Hepatocyte (in vitro differentiated cells): ENCODE measurements at regions not wholly inside any gene's neighbourhood (a gene's known extent, or its start where the extent isn't known, plus 50 kb on each side); places are given as distances from the start of the nearest gene placed in this dataset.

Experiments
- DNase-seq: peaks from one replicate; pipeline ENCODE4 v3.0.0-alpha.2; 2016; ENCODE audit warnings: low spot score
- H2AFZ ChIP-seq: fragments of 200-600 bp; sonication (generic); 2 replicates; pipeline ENCODE4 v1.6.0; 2016; ENCODE audit warnings: antibody characterized with exemption, mild to moderate bottlenecking
- H3K27ac ChIP-seq: fragments of 200-600 bp; sonication (generic); 2 replicates; pipeline ENCODE4 v1.5.1; 2016; ENCODE audit warnings: mild to moderate bottlenecking
- H3K27me3 ChIP-seq: fragments of 200-600 bp; sonication (generic); 2 replicates; pipeline ENCODE4 v1.6.1; 2016
- H3K36me3 ChIP-seq: fragments of 200-600 bp; sonication (generic); replicated peaks from 2 replicates; pipeline ENCODE4 v1.5.1; 2016; ENCODE audit warnings: low read depth; ENCODE audit not compliant: insufficient read depth
- H3K4me1 ChIP-seq: fragments of 200-600 bp; sonication (generic); 2 replicates; pipeline ENCODE4 v1.5.1; 2016; ENCODE audit warnings: mild to moderate bottlenecking, moderate library complexity; ENCODE audit not compliant: insufficient read depth
- H3K4me2 ChIP-seq: fragments of 200-600 bp; sonication (generic); 2 replicates; pipeline ENCODE4 v1.6.0; 2016
- H3K4me3 ChIP-seq: fragments of 200-600 bp; sonication (generic); 2 replicates; pipeline ENCODE4 v1.5.1; 2016; ENCODE audit warnings: mild to moderate bottlenecking
- H3K79me2 ChIP-seq: fragments of 200-600 bp; sonication (generic); 2 replicates; pipeline ENCODE4 v1.6.0; 2017; ENCODE audit warnings: mild to moderate bottlenecking
- H3K9me2 ChIP-seq: fragments of 200-600 bp; sonication (generic); replicated peaks from 2 replicates; pipeline ENCODE4 v1.6.0; 2017; ENCODE audit warnings: mild to moderate bottlenecking; ENCODE audit not compliant: insufficient read depth
- H3K9me3 ChIP-seq: fragments of 200-600 bp; sonication (generic); 2 replicates; pipeline ENCODE4 v1.5.1; 2016; ENCODE audit warnings: low read depth, mild to moderate bottlenecking
- H4K20me1 ChIP-seq: fragments of 200-600 bp; sonication (generic); 2 replicates; pipeline ENCODE4 v1.6.0; 2016; ENCODE audit warnings: mild to moderate bottlenecking; ENCODE audit not compliant: insufficient read depth, poor library complexity, severe bottlenecking
- EZH2 ChIP-seq: fragments of 200-600 bp; sonication (generic); IDR thresholded peaks from 2 replicates; pipeline ENCODE4 v1.6.1; 2016; ENCODE audit warnings: antibody characterized with exemption, mild to moderate bottlenecking, borderline replicate concordance
- EZH2phosphoT487 ChIP-seq: fragments of 200-600 bp; sonication (generic); IDR thresholded peaks from one replicate; pipeline ENCODE4 v1.6.1; 2018; ENCODE audit warnings: antibody characterized with exemption, mild to moderate bottlenecking, low read depth, moderate library complexity; ENCODE audit not compliant: unreplicated experiment, severe bottlenecking
- WGBS: methylation state at CpG from one replicate; pipeline ENCODE4 v1.1.6; 2016; ENCODE audit warnings: low lambda C conversion rate; ENCODE audit errors: missing lambda C conversion rate; 5-methylcytosine and 5-hydroxymethylcytosine counted together
- TF ChIP-seq, protein P1 (sequence below): fragments of 200-600 bp; sonication (generic); IDR thresholded peaks from 2 replicates; pipeline ENCODE4 v1.5.1; 2016; ENCODE audit warnings: antibody characterized with exemption, mild to moderate bottlenecking; ENCODE audit not compliant: poor library complexity

GRCh38 chr7:85498031-85498430 lies 311.2 kb upstream of the SEMA3D start:
- H3K36me3 ChIP-seq = no peaks in the 10 kb centered on the region
- TF ChIP-seq EZH2 (no peak), EZH2phosphoT487 (no peak)
- TF ChIP-seq, protein P1, sequence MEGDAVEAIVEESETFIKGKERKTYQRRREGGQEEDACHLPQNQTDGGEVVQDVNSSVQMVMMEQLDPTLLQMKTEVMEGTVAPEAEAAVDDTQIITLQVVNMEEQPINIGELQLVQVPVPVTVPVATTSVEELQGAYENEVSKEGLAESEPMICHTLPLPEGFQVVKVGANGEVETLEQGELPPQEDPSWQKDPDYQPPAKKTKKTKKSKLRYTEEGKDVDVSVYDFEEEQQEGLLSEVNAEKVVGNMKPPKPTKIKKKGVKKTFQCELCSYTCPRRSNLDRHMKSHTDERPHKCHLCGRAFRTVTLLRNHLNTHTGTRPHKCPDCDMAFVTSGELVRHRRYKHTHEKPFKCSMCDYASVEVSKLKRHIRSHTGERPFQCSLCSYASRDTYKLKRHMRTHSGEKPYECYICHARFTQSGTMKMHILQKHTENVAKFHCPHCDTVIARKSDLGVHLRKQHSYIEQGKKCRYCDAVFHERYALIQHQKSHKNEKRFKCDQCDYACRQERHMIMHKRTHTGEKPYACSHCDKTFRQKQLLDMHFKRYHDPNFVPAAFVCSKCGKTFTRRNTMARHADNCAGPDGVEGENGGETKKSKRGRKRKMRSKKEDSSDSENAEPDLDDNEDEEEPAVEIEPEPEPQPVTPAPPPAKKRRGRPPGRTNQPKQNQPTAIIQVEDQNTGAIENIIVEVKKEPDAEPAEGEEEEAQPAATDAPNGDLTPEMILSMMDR = no peak
- H3K9me3 ChIP-seq = no peaks in the 10 kb centered on the region
- H3K79me2 ChIP-seq = no peaks in the 10 kb centered on the region
- H4K20me1 ChIP-seq = no peaks in the 10 kb centered on the region
- H3K27me3 ChIP-seq = no peaks in the 10 kb centered on the region
- no peak for DNase-seq
- H2AFZ ChIP-seq = no peak overlapping the region
- no peak overlapping the region for H3K27ac ChIP-seq
- no peak overlapping the region for H3K4me3 ChIP-seq
- H3K4me2 ChIP-seq = no peak overlapping the region
- H3K4me1 ChIP-seq = no peaks in the 10 kb centered on the region
- no peaks in the 10 kb centered on the region for H3K9me2 ChIP-seq

- Histone ChIP-seq H3K27me3 (no peaks in the 10 kb centered on the region), H2AFZ (no peak overlapping the region), H4K20me1 (no peaks in the 10 kb centered on the region), H3K79me2 (no peaks in the 10 kb centered on the region), H3K36me3 (no peaks in the 10 kb centered on the region), H3K4me2 (no peak overlapping the region), H3K9me2 (no peaks in the 10 kb centered on the region), H3K4me1 (no peaks in the 10 kb centered on the region), H3K4me3 (no peak overlapping the region), H3K9me3 (no peaks in the 10 kb centered on the region), H3K27ac (no peak overlapping the region)
- WGBS = 65% methylated on average over 3 of the region's 3 CpGs
- no peak for TF ChIP-seq EZH2phosphoT487
- TF ChIP-seq, protein P1 = no peak
- no peak for TF ChIP-seq EZH2
- DNase-seq = peak; percentile 8
Observed at GRCh38 chr7:85489498-85489897, 302.6 kb upstream of the SEMA3D start.

DNA sequence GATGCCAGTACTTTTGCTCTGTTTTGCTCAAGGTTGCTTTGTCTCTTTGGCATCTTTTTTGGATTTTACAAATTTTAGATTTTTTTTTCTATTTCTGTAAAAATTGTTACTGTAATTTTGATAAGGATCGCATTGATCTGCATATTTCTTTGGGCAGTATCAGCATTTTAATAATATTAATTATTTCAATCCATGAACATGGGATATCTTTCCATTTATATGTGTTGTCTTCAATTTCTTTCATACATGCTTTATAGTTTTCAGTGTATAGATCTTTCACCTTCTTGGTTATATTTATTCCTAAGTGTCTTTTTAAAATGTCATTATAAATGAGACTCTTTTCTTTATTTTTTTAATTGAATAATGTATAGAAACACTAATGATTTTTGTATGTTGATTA lies 301.6 kb upstream of the SEMA3D start:
- 92% methylated on average over 1 of the region's 1 CpG for WGBS
- Histone ChIP-seq H4K20me1 (no peaks in the 10 kb centered on the region), H3K4me3 (no peak overlapping the region), H3K27ac (no peak overlapping the region), H3K36me3 (no peaks in the 10 kb centered on the region), H3K9me3 (no peaks in the 10 kb centered on the region), H3K79me2 (no peaks in the 10 kb centered on the region), H2AFZ (no peak overlapping the region), H3K4me1 (no peaks in the 10 kb centered on the region), H3K9me2 (no peaks in the 10 kb centered on the region), H3K4me2 (no peak overlapping the region), H3K27me3 (no peaks in the 10 kb centered on the region)
- DNase-seq = no peak
- TF ChIP-seq, protein P1 = no peak
- TF ChIP-seq EZH2phosphoT487 = no peak
- no peak for TF ChIP-seq EZH2

DNA sequence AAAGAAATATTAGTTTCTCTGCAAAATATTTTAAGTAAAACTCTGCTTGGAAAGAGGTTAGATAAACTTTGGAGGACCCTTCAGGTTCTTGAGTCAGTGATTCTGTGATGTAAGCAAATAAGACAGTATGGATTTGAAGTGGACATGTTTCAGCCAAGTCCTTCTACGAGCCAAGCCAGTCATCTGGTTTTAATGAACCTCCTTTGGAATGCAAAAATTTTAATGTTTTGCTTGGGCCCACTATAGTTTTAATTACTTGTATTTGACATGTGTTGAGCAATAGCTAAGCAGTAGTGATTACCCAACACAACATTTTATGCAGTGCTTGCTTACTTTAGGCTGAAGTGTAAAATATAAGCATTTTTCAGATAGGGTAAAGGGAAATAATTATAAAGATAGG lies 296.3 kb upstream of the SEMA3D start:
- no peak overlapping the region for H2AFZ ChIP-seq
- H3K27me3 ChIP-seq = no peaks in the 10 kb centered on the region
- H3K36me3 ChIP-seq = no peaks in the 10 kb centered on the region
- WGBS = 35% methylated on average over 1 of the region's 1 CpG
- H3K4me2 ChIP-seq = no peak overlapping the region
- no peak overlapping the region for H3K4me3 ChIP-seq
- no peaks in the 10 kb centered on the region for H3K79me2 ChIP-seq
- H3K9me2 ChIP-seq = no peaks in the 10 kb centered on the region
- no peaks in the 10 kb centered on the region for H4K20me1 ChIP-seq
- H3K4me1 ChIP-seq = no peaks in the 10 kb centered on the region
- no peak for DNase-seq
- no peak overlapping the region for H3K27ac ChIP-seq
- H3K9me3 ChIP-seq = no peaks in the 10 kb centered on the region
- TF ChIP-seq EZH2 (no peak), EZH2phosphoT487 (no peak)
- TF ChIP-seq, protein P1 = no peak
